ENCODE measurements at regions not wholly inside any gene's neighbourhood (a gene's known extent, or its start where the extent isn't known, plus 50 kb on each side); places are given as distances from the start of the nearest gene placed in this dataset.

GRCh38 chr2:144143294-144144151 is 376.4 kb downstream of the ZEB2 start (continued):
- TF ChIP-seq KLF1 (tag by site-specific recombination; IDR thresholded peaks at IDR 0.05) = no peak
- TF ChIP-seq ZNF529 (tag by site-specific recombination; IDR thresholded peaks at IDR 0.05; ENCODE audit: insufficient replicate concordance) = no peak
- no peak for TF ChIP-seq ZNF561 (tag by site-specific recombination; IDR thresholded peaks at IDR 0.05; ENCODE audit: borderline replicate concordance)
- TF ChIP-seq ZNF146 (tag by site-specific recombination; IDR thresholded peaks at IDR 0.05) = no peak
- no peak for TF ChIP-seq YY2 (tag by site-specific recombination; IDR thresholded peaks at IDR 0.05)
- no peak for TF ChIP-seq PRDM10 (tag by site-specific recombination; IDR thresholded peaks at IDR 0.05)
- TF ChIP-seq ZBTB17 (tag by site-specific recombination; IDR thresholded peaks at IDR 0.05) = no peak
- no peak for TF ChIP-seq MYNN (tag by site-specific recombination; IDR thresholded peaks at IDR 0.05; ENCODE audit: borderline replicate concordance)
- no peak for TF ChIP-seq INSM2 (tag by site-specific recombination; IDR thresholded peaks at IDR 0.05)

- Histone ChIP-seq H3K27ac (ENCODE audit: extremely low read depth, low read depth, low read length) (no peak overlapping the region), H3K36me3 (ENCODE audit: control insufficient read depth in 2 of 2, insufficient read depth in 1 of 2, low read length in 2 of 2) (no peaks in the 10 kb centered on the region), H3K4me1 (ENCODE audit: control insufficient read depth, insufficient read depth, low read length) (no peaks in the 10 kb centered on the region), H3K4me3 (ENCODE audit: low read depth, low read length) (no peak overlapping the region), H3K9me3 (ENCODE audit: control insufficient read depth, insufficient read depth, low read depth, low read length) (no peaks in the 10 kb centered on the region)
- TF ChIP-seq PRDM6 (tag by site-specific recombination; IDR thresholded peaks at IDR 0.05) (no peak), OSR2 (tag by site-specific recombination; IDR thresholded peaks at IDR 0.05) (no peak), ZFP41 (tag by site-specific recombination; IDR thresholded peaks at IDR 0.05; ENCODE audit: borderline replicate concordance) (no peak), PRDM2 (tag by site-specific recombination; IDR thresholded peaks at IDR 0.05; ENCODE audit: borderline replicate concordance) (no peak)
- ChIA-PET CTCF (no interaction called here), POLR2A (no interaction called here)
Observed at GRCh38 chr2:144140891-144141290, 379.0 kb downstream of the ZEB2 start.
